MCF 10A (cell line): ENCODE measurements at regions not wholly inside any gene's neighbourhood (a gene's known extent, or its start where the extent isn't known, plus 50 kb on each side); places are given as distances from the start of the nearest gene placed in this dataset.

ENCODE experiments used
- BruUV-seq: library from RNA; stranded (reverse); fragments of 400-500 nt; replicated peaks from 2 replicates; lab custom pipeline; 2021; lab: Mats Ljungman, UMichigan
- CTCF ChIA-PET: fragments of 300-600 bp; sonication (Branson Sonifier 250); formaldehyde crosslinking; extraction: SDS; loops from one replicate; lab custom pipeline; 2021; ENCODE audit warnings: antibody characterized with exemption, inconsistent platforms; lab: Yijun Ruan, JAX
- POLR2A ChIA-PET: fragments of 300-600, 350-650 bp; sonication (Branson Sonifier 250); formaldehyde crosslinking; extraction: SDS; loops from one replicate; lab custom pipeline; 2020; ENCODE audit warnings: antibody characterized with exemption, inconsistent platforms; lab: Yijun Ruan, JAX
- DNase-seq: peaks from one replicate; pipeline ENCODE4 v3.0.0-alpha.2; 2018; ENCODE audit not compliant: unreplicated experiment
- H3K27ac Mint-ChIP-seq: one replicate; pipeline ENCODE4 v1.8.0; 2022; ENCODE audit warnings: mild to moderate bottlenecking, low read depth, mixed read lengths; ENCODE audit not compliant: unreplicated experiment
- H3K27me3 Mint-ChIP-seq: one replicate; pipeline ENCODE4 v1.8.0; 2022; ENCODE audit warnings: mixed read lengths; ENCODE audit not compliant: insufficient read depth, unreplicated experiment
- H3K36me3 Mint-ChIP-seq: one replicate; pipeline ENCODE4 v1.8.0; 2022; ENCODE audit warnings: mild to moderate bottlenecking, moderate library complexity, mixed read lengths; ENCODE audit not compliant: insufficient read depth, unreplicated experiment
- H3K4me1 Mint-ChIP-seq: one replicate; pipeline ENCODE4 v1.8.0; 2022; ENCODE audit warnings: mixed read lengths; ENCODE audit not compliant: insufficient read depth, unreplicated experiment
- H3K4me3 Mint-ChIP-seq: one replicate; pipeline ENCODE4 v1.8.0; 2022; ENCODE audit warnings: mild to moderate bottlenecking, moderate library complexity, mixed read lengths; ENCODE audit not compliant: unreplicated experiment
- H3K9me3 Mint-ChIP-seq: one replicate; pipeline ENCODE4 v1.8.0; 2022; ENCODE audit warnings: mixed read lengths; ENCODE audit not compliant: unreplicated experiment
- CTCF ChIP-seq: fragments of 200-600 bp; IDR thresholded peaks from one replicate; pipeline ENCODE4 v1.8.0; 2022; ENCODE audit warnings: antibody characterized with exemption, mild to moderate bottlenecking; ENCODE audit not compliant: unreplicated experiment
- intact Hi-C: fragments of 100-400 bp; cut with micrococcal nuclease; formaldehyde crosslinking; loops from 2 replicates; pipeline ENCODE4 v1.14.1; 2022

DNA sequence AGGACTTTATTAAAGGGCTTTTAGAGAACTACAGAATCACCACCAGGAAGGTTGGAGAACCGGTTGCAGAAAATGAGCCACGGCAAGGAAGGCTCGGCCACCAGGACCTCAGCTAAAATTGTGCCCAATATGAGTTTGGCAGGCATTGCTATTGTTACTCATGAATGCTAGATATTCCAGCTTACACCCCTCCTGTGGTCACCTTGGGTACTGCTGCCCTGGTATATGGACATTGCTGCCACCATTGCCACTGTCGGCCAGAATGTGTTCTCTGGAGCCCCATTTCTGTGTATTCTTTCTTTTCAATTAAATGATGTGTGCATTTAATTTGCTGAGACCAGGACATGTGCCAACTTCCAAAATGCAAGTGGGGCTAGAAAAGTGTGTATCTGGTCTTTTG is 626.7 kb upstream of the BOD1L1 start:
- H3K27ac Mint-ChIP-seq = no peak overlapping the region
- BruUV-seq = no TSS peak
- intact Hi-C loops = loop anchor here (1.0 to 5.0 kb wide), 3 partner anchors 262 to 598 kb away; no protein-coding TSS in a partner anchor
- no peaks in the 10 kb centered on the region for H3K4me1 Mint-ChIP-seq
- CTCF ChIA-PET = interaction anchor here (0.8 to 2.3 kb wide), 3 partner anchors 226 to 600 kb away, joined by 3 to 8 read pairs (median 4); no protein-coding TSS in a partner anchor
- no peaks in the 10 kb centered on the region for H3K27me3 Mint-ChIP-seq
- peaks cover 7% of the 10 kb centered on the region for H3K9me3 Mint-ChIP-seq
- no peaks in the 10 kb centered on the region for H3K36me3 Mint-ChIP-seq
- POLR2A ChIA-PET = interaction anchor here (0.6 to 0.7 kb wide), 2 partner anchors 335 to 588 kb away, joined by 3 read pairs; no protein-coding TSS in a partner anchor
- no peak overlapping the region for H3K4me3 Mint-ChIP-seq
- peak; percentile 71 for DNase-seq
- TF ChIP-seq CTCF = peak; percentile 52

DNA sequence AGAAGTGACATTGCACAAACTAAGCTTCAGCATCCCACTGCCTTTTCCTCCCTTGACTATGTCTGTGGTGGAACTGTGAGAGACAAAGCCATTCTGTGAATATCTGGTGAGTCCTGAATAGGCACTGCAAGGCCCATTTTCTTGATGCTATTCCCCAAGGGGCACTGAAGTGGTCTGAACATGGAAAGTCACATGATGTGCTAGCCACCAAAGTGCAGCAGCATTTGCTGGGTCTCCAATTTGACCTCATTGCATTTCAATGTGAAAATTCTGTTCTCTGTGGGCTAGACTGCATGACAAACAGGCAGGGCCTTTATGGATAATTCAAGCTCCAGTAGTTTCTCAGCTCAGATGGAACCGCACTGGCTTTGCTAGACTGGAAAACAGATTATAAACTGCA is 627.4 kb upstream of the BOD1L1 start:
- Mint-ChIP-seq H3K9me3 (peaks cover 7% of the 10 kb centered on the region), H3K27me3 (no peaks in the 10 kb centered on the region), H3K4me3 (no peak overlapping the region), H3K4me1 (no peaks in the 10 kb centered on the region), H3K36me3 (no peaks in the 10 kb centered on the region), H3K27ac (no peak overlapping the region)
- CTCF ChIA-PET = interaction anchor here (0.6 to 2.3 kb wide), 4 partner anchors 10 to 600 kb away, joined by 3 to 8 read pairs (median 4); no protein-coding TSS in a partner anchor
- DNase-seq = no peak
- BruUV-seq = no TSS peak
- intact Hi-C loops = loop anchor here (1.0 to 5.0 kb wide), 3 partner anchors 263 to 599 kb away; no protein-coding TSS in a partner anchor
- POLR2A ChIA-PET = interaction anchor here (0.5 to 0.6 kb wide), 2 partner anchors 116 to 336 kb away, joined by 3 read pairs; no protein-coding TSS in a partner anchor
- TF ChIP-seq CTCF = no peak

GRCh38 chr4:14257903-14258302 is 630.4 kb upstream of the BOD1L1 start:
- Mint-ChIP-seq H3K36me3 (no peaks in the 10 kb centered on the region), H3K4me3 (no peak overlapping the region), H3K4me1 (no peaks in the 10 kb centered on the region), H3K9me3 (peaks cover 2% of the 10 kb centered on the region), H3K27ac (no peak overlapping the region), H3K27me3 (no peaks in the 10 kb centered on the region)
- TF ChIP-seq CTCF = no peak
- intact Hi-C loops = no loop called here
- BruUV-seq = no TSS peak
- CTCF ChIA-PET = interaction anchor here (0.6 kb wide), 1 partner anchor 82 kb away, joined by 5 read pairs; no protein-coding TSS in a partner anchor
- POLR2A ChIA-PET = no interaction called here
- no peak for DNase-seq

DNA sequence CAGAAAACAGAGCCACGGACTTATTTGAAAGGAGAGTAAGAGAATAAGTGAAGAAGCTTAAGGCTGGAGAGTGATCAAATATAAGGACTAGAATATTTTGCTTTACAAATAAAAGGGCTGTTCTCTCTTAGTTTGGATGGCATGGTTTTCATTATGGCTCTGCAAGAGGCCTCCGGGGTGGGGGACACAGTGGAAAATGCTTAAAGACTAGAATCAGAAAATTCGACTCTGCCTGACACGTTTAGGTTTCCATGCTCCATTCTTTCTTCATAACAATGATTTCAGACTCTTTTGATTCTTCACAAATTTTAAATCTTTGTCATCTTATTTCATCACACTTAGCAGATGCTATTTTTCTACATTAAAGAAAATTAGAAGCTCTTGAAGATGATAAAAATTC is 632.4 kb upstream of the BOD1L1 start:
- BruUV-seq = no TSS peak
- POLR2A ChIA-PET = no interaction called here
- Mint-ChIP-seq H3K27ac (no peak overlapping the region), H3K27me3 (no peaks in the 10 kb centered on the region), H3K36me3 (no peaks in the 10 kb centered on the region), H3K9me3 (no peaks in the 10 kb centered on the region), H3K4me1 (no peaks in the 10 kb centered on the region), H3K4me3 (no peak overlapping the region)
- no peak for DNase-seq
- CTCF ChIA-PET = no interaction called here
- intact Hi-C loops = no loop called here
- TF ChIP-seq CTCF = no peak
